ENCODE measurements at regions not wholly inside any gene's neighbourhood (a gene's known extent, or its start where the extent isn't known, plus 50 kb on each side); places are given as distances from the start of the nearest gene placed in this dataset.

DNA sequence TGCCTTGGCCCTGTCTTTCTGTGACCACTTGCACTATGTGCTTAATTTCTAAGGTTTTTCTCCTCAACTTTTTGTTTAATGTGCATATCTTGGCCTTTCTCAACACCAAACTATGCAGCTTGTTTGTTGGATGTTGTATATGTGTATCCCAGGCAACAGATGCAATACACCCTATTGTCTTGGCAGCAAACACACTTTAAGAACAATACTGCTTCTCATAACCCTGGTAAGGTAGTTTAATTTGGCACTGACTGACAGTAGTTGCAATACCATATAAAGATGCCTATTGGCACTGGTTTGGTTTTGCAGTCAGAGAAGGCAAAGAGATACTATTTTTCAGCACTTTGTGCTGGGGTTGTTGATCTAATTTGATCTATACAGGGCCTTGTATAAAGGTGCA lies 360.7 kb upstream of the CWC22 start:
- peak; percentile 62 for DNase-seq (ENCODE audit: low spot score)

DNA sequence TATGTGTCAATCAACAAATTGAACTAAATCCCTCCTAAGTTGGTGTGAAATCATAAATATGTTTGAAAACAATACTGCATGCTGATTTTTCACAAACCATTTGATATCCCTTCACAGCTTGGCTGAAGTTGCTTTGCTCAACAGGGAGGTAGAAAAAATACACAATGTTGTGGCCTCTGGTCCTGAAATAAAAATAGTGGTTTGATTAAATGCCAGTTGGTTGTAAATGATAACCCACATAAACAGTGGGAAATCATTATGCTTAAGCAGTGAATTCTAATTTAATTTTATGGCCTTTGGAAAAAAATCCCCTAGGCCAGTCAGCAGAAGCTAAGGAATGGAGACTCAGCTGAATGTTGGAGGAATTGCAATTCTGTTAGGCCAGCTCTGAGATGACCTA lies 359.4 kb upstream of the CWC22 start:
- no peak for DNase-seq (ENCODE audit: low spot score)

DNA sequence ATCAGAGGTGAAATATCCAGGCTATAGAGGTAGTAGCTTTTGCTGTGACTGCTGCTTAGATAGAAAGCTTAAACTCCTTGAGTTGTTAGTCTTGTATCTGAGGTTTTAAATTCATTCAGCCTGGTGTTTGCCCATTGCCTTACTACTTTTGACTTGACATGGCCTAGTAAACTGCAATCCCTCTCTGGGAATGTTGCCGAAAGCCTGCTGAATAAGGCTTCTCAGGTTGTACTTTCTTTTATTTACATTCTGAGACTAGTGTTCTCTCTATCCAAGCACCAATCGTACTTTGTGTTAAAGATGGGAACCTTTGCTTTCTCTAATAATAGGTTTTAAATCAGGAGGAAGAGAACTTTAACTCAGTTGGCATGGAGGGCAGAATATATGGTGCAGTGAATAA lies 357.6 kb upstream of the CWC22 start:
- DNase-seq (ENCODE audit: low spot score), result no peak

DNA sequence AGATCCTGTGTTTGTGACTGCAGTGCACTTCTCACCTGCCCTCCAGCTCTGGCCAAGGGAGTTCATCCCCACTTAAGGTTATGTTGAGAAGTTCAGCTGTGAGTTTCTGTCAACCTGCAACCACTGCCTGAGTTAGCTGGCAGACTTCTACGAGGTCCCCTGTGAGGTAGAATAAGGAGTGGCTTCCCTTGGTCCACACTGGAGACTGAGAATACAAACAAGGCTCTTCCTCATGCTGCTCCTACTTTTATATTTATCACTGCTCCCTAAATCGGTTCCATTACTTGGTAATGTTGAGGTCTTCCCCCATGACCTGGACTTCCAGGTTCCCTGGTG lies 353.2 kb upstream of the CWC22 start:
- DNase-seq (ENCODE audit: low spot score), result no peak

DNA sequence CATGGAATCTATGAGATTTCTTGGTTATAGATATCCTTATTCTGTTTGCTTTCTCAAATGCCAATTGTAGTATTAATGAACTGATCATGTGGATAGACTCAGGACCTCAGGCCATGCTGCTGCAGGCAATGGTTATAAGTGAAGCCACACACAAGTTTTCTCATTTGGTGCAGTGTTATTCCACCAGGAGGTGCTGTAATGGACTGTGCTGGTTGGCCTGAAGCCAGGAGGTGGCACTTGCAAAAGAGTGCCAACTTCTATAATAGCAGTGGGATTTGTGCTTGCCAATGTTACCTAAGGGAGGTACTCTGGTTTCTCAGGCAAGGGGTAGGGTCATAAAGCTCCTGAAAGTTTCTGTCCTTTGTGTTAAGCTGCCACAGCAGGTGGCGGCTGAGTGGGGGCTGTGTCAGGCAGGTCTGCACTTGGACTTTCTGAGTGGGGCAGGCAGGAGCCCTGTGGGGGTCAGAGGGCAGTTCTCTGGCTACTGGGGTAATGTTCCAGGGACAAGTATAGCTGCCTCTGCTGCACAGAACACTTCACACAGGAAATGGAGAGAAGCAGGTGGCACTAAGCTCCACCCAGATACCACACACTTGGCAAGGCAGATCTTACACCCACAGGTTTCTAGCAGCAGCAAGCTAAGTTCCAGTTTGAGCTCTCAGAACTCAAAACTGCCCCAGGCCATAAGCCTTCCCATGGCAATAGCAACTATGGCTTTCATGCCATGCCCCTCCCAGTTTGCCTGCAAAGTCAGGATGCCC lies 352.6 kb upstream of the CWC22 start:
- DNase-seq (ENCODE audit: low spot score), result peak; percentile 39

DNA sequence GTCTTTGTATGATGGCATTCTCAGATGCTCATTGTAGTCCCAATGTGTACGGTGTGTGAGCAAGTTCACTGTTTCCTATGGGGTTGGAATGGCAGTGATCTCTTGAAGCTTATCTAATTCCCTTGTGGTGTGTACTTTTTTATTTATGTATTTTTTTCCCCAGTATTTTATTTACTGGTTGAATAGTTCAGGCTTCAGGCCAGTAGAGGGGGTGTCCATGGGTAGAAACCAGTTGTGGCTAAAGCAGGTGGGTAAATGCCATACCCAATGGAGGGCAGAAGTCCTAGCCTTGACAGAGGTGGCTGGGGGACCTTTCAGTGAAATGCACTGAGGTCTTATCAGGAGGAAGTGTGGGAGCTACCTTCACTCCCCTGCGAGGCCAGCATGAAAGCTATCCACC lies 351.4 kb upstream of the CWC22 start:
- DNase-seq (ENCODE audit: low spot score), result no peak

DNA sequence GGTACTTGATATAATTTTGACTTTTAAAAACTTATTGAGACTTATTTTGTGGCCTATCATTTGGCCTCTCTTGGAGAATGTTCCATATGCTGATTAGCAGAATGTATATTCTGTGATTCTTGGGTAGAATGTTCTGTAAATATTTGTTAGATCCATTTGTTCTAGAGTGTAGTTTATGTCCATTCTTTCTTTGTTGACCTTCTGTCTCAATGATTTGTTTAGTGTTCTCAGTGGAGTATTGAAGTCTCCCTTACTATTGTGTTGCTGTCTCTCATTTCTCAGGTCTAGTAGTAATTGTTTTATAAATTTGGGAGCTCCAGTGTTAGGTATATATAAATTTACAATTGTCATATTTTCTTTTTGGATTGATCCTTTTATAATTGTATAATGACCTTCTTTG lies 349.6 kb upstream of the CWC22 start:
- no peak for DNase-seq (ENCODE audit: low spot score)

DNA sequence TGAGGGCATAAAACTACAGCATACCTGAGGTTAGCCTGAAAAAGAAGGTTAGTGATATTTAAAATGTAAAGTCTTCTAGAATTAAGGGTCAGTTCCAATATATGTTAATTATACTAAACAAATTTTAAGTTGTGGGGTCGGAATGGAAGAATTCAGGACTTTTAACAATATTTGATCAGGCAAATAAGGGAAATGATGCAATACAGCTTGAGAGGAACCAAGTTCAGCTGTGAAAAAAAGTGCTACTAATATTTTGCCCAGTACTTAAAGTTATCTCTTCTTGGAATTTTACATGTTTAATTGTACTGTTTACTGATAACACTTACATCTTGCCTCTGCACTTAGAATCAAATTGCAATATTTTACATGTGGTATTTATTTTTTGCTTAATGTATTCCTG lies 345.5 kb upstream of the CWC22 start:
- DNase-seq (ENCODE audit: low spot score), result no peak

DNA sequence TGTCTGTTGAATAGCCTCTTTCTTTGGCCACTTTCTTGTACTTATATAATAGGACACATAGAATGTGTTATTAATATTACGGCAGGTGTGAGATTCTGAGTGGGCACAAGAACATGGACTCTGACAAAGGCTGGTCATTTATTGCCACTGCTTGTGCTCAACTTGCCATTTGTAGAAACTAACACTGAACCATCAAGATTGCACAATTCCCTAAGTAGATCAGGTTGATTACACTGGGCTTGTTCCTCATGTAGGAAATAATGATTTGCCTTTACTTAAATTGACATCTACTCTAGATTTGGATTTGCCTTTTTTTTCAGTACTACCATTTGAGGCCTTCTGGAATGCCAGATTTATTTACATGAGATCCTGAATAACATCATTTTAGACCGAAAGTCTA lies 342.7 kb upstream of the CWC22 start:
- DNase-seq (ENCODE audit: low spot score), result no peak

DNA sequence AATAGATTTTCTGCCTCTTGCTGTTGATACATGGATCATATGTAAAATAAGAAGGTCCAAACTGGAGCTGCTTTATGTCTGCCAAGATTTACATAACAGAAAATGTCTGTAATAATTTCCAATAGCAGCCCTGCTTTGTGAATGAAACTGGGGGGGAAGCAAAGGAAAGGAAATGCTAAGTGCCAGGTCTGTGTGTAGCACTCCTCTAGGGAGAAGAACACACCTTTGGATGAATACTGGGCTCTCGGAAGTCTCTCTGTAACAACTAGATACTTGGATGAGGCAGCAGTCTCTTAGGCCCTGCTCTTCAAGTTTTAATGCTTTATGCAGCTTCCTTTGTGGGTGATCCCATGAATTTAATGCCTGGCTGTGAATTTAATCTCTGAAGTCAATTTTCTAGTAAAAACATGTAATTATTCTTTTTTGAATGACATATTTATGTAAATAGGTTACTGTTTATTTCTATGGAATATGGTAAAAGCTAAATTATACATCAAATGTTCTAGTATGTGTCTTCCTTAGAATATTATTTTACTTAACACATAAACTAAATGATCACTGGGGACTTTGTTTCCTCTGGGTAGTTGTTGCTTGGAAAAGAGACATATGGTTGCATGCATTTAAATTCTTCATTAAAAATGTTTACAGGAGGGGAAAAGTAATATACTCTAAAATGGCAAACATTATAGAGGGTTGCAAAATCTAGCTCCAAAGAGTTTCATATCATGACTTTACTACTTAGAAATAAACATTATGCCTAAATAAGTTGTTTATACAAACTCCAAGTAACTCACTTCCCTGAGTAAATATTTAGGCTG lies 336.6 kb upstream of the CWC22 start:
- no peak for DNase-seq (ENCODE audit: low spot score)

DNA sequence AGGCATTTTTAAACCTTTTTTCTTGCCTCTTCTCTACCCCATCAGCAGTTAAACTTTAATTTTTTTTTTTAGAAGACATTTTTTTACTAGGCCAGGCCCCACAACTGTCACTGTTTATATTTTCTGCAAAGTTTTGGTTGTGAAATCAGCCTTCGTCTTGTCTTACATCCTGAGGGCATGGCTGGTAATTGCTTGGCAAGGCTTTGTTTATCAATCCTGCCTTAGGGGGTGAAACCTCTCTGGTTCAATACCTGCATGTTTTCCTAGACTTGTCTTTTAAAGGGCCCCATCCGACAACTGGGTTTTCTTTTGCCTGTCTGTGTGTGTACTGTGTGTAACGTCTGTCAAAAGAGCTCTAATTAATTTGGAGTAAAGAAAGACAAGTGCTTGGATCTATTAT lies 330.0 kb upstream of the CWC22 start:
- DNase-seq (ENCODE audit: low spot score), result no peak

DNA sequence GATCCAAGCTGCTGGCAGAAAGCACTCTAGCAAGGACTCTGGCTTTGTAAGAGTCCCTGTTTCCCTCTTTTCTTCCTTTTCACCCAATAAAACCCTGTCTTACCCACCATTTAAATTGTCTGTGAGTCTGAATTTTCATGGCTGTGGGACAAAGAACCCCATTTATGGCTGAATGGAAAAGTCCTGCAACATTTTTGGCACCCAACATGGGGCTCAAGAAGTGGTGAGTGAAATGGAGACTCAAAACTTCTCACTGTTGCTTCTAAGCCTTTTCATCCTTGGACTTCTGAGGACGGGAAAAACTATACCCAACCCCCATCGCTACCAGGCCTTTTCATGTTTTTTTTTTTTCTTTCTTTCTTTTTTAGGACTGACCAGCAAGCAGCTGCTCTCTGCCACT lies 329.5 kb upstream of the CWC22 start:
- no peak for DNase-seq (ENCODE audit: low spot score)

DNA sequence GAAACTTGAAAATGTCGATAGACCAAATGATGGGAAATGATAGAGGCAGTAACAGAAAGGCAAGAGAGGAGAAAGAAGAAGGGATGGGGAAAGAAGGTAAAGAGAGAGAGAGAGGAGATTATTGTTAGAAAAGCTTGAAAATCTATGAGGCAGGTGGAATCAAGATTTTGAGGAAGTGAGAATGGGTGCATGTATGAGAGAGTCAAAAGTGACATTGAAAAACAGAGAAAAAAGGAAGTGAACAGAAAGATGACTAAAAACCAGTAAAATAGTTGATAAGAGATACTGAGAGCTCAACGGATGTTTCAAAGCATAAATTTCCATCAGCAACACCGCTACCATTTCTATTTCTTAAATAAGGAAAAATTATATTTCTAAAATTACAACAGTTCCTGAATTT lies 327.4 kb upstream of the CWC22 start:
- no peak for DNase-seq (ENCODE audit: low spot score)

DNA sequence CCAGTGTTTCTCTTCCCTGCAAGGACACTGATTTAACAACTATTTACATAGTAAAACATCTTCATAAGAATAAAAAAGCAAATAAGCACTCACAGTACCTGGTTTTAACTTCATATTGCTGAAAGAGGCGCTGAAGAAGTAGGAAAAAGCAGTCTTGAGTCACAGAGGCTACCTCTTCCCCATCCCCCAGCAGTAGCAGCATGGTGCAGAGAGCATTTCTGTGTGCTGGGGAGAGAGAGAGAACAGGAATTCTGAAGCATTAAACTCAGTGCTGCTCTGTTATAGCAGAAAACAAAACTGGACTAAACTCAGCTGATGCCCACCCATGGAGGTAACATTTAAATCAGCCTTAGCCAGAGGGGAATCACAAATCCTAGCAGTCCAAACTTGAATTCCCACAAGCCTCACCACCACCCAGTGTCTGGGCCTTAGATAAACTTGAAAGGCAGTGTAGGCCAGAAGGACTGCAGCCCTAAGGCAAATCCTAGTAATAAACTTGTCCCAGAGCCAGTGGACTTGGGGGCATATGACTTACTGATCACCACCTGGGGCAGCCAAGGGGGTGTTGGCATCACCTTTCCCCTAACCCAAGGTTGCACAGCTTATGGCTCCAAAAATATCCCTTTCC lies 321.8 kb upstream of the CWC22 start:
- DNase-seq (ENCODE audit: low spot score), result no peak

DNA sequence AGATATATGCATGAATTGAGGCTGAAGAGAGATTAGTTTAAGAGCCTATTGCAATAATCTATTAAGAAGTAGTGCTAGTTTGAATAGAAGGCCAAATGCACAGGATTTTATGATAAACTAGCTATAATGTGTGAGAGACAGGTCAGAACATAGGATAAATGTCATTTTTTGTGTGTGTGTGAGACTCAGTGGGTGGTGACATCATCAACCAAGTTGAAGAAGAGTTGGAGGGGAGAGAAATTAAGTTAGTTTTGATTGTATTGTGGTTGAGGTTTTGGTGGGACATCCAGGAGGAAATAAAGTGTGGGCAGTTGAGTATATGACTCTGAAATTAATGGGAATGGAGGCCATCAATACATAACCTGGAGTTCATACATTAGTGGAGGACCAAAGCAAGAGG lies 320.1 kb upstream of the CWC22 start:
- no peak for DNase-seq (ENCODE audit: low spot score)

DNA sequence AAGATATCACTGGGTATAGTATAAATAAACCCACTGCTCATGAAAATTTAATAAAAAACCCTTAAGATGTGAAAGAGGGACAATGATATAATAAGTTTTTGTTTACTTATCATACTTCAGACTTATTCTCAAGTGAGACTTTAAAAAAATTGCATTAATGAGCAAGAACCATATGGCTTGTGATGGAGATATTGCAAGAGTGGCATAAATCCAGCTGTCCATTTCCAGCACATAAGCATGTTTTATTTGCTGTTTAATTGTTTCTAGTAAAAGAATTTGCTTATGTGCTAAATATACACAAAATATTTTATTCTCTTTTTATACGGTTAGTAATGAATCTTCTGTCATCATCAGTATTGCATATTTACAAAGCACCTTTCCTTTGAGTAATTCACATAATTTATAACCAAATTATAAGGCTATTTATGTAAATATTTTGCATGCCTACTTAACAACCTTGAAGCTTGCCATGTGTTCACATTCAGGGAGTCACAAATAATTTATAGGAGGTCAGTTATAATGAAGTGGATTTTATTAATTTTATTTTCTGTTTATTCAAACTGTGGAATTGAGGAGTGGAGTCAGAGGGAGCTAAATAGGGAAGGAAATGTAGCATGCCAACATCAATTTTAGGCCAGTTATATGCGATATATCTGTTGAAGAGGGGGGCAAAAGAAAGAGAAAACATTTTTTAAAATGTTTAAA lies 318.5 kb upstream of the CWC22 start:
- no peak for DNase-seq (ENCODE audit: low spot score)

DNA sequence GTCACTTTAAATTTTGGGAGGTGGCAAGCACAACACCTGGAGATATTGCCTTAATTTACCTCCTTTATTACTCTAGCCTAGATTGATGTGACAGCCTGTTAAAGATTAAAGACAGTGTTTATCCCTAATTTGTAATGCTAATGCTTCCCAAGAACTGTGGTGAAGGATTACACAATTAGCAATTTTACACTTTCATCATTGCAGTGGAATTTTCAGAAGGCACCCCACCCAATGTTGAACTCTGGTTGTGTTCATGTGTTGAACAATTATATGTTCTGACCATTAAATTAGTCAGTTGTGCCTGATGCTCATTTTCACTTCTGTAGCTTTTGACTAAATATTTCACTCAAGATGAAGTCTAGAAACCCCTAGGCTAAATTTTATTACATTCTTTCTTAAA lies 317.1 kb upstream of the CWC22 start:
- DNase-seq (ENCODE audit: low spot score), result no peak

DNA sequence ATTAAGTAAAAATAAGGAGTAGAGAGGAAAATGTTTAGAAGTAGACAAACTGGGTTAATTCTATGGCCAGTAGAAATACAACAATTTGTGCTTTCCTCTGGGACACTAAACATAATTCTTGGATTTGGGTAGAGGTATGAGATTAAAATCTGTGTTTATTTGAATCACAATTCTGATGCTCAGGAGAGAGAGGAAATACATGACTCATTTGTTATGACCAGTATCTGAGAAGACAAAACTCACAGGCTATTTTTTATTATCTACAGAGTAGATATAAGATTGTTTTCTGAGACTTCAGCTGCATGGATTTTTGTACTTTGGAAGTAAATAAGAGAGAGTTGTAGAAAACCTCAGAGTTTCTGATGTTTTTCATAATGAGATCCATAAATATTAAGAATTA lies 315.7 kb upstream of the CWC22 start:
- DNase-seq (ENCODE audit: low spot score), result no peak

DNA sequence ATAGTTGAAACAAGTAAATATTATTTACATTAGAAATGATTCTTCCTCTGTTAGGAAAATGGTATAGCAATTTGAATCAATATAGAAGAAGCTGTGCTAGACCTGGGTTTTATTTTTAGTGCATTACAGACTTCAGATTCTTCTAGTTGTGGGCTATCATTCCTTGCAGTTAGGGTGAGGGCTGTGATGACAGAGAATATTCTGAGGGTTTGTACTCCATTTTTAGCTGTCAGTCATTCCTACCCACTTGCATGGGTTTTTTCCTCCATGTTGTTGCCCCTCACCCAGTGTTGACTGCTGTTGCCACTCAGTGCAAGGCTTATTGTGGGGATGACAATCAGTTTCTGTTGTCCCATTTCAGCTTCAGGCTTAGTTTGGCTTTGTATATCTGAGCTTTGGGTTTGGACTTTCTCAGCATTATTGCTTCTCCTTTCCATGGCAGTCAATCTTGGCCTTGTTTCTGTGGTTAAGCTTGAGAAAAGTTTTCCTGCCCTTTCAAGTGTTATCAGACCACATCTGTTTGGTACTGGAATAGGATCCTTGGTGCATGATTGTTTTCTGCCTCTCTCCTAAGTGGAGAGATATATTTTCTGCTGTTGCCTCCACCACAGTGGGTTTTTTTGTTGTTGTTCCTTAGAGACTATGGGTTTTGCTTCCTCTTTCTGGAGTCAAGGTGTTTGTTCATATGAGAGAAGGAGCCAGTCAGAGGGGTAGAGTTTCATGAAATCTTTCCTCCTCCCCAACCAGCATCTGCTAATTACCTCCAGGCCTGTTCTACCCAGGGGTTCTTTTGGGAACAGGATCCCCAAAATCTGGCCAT lies 312.7 kb upstream of the CWC22 start:
- no peak for DNase-seq (ENCODE audit: low spot score)

DNA sequence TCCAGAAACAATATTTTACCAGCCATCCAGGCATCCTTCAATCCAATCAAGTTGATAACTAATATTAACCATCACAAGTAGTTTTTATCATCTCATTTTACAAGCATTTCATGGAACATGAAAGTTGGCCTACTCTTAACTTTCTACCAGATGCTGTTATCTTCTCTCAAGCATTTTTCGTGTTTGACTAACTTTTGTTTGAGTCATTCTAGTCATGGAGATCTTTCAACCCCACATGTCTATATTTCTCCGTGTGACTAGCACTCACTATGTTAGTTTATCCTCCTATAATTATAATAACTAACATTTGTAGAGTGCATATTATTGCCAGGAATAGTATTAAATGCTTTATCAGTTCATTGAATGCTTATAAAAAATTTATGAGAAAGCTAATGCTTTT lies 307.0 kb upstream of the CWC22 start:
- no peak for DNase-seq (ENCODE audit: low spot score)

DNA sequence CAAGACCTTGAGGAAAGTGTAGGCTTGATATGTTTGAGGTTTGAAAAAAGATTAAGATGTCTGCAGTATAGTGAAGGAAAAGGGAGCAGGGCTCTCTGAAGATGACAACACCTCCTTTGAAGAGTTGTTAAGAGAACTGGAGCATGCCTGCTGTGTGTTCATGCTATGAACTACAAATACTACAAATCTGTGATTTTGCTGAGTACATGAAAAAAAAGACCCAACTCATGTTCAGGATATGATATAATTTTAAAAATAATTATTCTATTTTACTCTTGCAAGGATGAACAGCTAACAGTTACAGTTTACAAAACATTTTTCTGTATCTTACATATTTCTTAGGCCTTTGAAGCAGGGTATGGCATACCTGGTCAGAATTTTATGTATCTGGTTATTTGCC lies 305.4 kb upstream of the CWC22 start:
- DNase-seq (ENCODE audit: low spot score), result no peak

DNA sequence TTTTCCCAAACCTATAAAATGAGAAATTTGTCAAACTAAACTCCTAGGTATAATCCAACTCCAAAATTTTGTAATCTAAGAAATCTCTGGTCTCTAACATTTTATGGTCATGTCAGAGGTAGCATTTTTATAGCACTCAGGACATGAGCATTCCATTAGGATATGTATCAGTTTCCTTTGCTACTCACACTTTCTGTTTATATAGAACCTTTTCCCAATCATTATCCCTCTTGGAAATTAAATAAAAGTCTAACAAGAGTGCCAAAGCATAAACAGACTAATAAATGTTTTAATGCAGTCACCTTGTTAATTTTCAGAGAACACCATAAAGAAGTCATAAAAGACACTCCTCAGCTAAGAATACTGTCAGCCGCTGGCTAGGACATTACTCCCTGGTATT lies 300.0 kb upstream of the CWC22 start:
- no peak for DNase-seq (ENCODE audit: low spot score)

All from HT-29 (cell line).